MM.1S (cell line): ENCODE measurements at regions not wholly inside any gene's neighbourhood (a gene's known extent, or its start where the extent isn't known, plus 50 kb on each side); places are given as distances from the start of the nearest gene placed in this dataset.

Source experiments
- DNase-seq: peaks from one replicate; pipeline ENCODE4 v3.0.0-alpha.2; 2015
- H2AFZ ChIP-seq: fragments of 300-600 bp; sonication (generic); 2 replicates; pipeline ENCODE4 v1.6.0; 2016; ENCODE audit warnings: antibody characterized with exemption, low read length
- H3F3A ChIP-seq: fragments of 300-600 bp; sonication (generic); 2 replicates; pipeline ENCODE4 v1.6.1; 2016; ENCODE audit warnings: mild to moderate bottlenecking, antibody characterized with exemption, low read length, moderate library complexity, mixed read lengths; ENCODE audit not compliant: insufficient read depth
- H3K27ac ChIP-seq: fragments of 300-600 bp; sonication (generic); 2 replicates; pipeline ENCODE4 v1.5.1; 2016; ENCODE audit warnings: mild to moderate bottlenecking, low read length
- H3K27me3 ChIP-seq: fragments of 300-600 bp; sonication (generic); replicated peaks from 2 replicates; pipeline ENCODE4 v1.6.0; 2016; ENCODE audit warnings: low read length; ENCODE audit not compliant: insufficient read depth
- H3K36me3 ChIP-seq: fragments of 300-600 bp; sonication (generic); replicated peaks from 2 replicates; pipeline ENCODE4 v1.6.1; 2016; ENCODE audit warnings: mild to moderate bottlenecking, low read length, mixed read lengths; ENCODE audit not compliant: insufficient read depth
- H3K4me1 ChIP-seq: fragments of 300-600 bp; sonication (generic); 2 replicates; pipeline ENCODE4 v1.6.1; 2016; ENCODE audit warnings: low read length, mixed read lengths
- H3K4me2 ChIP-seq: fragments of 300-600 bp; sonication (generic); 2 replicates; pipeline ENCODE4 v1.6.0; 2016; ENCODE audit warnings: low read depth, low read length
- H3K4me3 ChIP-seq: fragments of 300-600 bp; sonication (generic); 2 replicates; pipeline ENCODE4 v1.5.1; 2016; ENCODE audit warnings: low read length, mixed read lengths
- H3K79me2 ChIP-seq: fragments of 300-600 bp; sonication (generic); 2 replicates; pipeline ENCODE4 v1.6.1; 2016; ENCODE audit warnings: mixed run types, low read length, mixed read lengths
- H3K9ac ChIP-seq: fragments of 300-600 bp; sonication (generic); 2 replicates; pipeline ENCODE4 v1.6.1; 2016; ENCODE audit warnings: low read length, mixed read lengths
- H3K9me2 ChIP-seq: fragments of 300-600 bp; sonication (generic); replicated peaks from 2 replicates; pipeline ENCODE4 v1.6.1; 2016; ENCODE audit warnings: mild to moderate bottlenecking, low read length, mixed read lengths; ENCODE audit not compliant: insufficient read depth
- H3K9me3 ChIP-seq: fragments of 300-600 bp; sonication (generic); replicated peaks from 2 replicates; pipeline ENCODE4 v1.6.1; 2016; ENCODE audit warnings: mild to moderate bottlenecking, low read length, mixed read lengths; ENCODE audit not compliant: insufficient read depth
- H4K20me1 ChIP-seq: fragments of 300-600 bp; sonication (generic); 2 replicates; pipeline ENCODE4 v1.6.1; 2016; ENCODE audit warnings: mild to moderate bottlenecking, low read length, moderate library complexity, mixed read lengths; ENCODE audit not compliant: insufficient read depth
- EZH2 ChIP-seq: fragments of 300-600 bp; sonication (generic); optimal IDR thresholded peaks from 2 replicates; pipeline ENCODE3; 2017; ENCODE audit warnings: low read depth, mild to moderate bottlenecking, antibody characterized with exemption, low read length, mixed read lengths
- EZH2phosphoT487 ChIP-seq: fragments of 300-600 bp; sonication (generic); IDR thresholded peaks from 2 replicates; pipeline ENCODE4 v1.6.1; 2018; ENCODE audit warnings: antibody characterized with exemption, low read length
- TF ChIP-seq, protein P1 (sequence below): fragments of 300-600 bp; sonication (generic); IDR thresholded peaks from 2 replicates; pipeline ENCODE4 v1.5.1; 2016; ENCODE audit warnings: antibody characterized with exemption, low read length, mixed read lengths

GRCh38 chrX:124573468-124573867 is 227.1 kb downstream of the SH2D1A start:
- TF ChIP-seq EZH2: no peak
- TF ChIP-seq, protein P1, sequence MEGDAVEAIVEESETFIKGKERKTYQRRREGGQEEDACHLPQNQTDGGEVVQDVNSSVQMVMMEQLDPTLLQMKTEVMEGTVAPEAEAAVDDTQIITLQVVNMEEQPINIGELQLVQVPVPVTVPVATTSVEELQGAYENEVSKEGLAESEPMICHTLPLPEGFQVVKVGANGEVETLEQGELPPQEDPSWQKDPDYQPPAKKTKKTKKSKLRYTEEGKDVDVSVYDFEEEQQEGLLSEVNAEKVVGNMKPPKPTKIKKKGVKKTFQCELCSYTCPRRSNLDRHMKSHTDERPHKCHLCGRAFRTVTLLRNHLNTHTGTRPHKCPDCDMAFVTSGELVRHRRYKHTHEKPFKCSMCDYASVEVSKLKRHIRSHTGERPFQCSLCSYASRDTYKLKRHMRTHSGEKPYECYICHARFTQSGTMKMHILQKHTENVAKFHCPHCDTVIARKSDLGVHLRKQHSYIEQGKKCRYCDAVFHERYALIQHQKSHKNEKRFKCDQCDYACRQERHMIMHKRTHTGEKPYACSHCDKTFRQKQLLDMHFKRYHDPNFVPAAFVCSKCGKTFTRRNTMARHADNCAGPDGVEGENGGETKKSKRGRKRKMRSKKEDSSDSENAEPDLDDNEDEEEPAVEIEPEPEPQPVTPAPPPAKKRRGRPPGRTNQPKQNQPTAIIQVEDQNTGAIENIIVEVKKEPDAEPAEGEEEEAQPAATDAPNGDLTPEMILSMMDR: no peak
- Histone ChIP-seq H3K9ac (no peak overlapping the region), H3K79me2 (no peaks in the 10 kb centered on the region), H3K27me3 (no peaks in the 10 kb centered on the region), H3K27ac (no peak overlapping the region), H3K4me3 (no peak overlapping the region), H3K4me2 (no peak overlapping the region), H3K9me2 (no peaks in the 10 kb centered on the region), H3F3A (no peaks in the 10 kb centered on the region), H4K20me1 (no peaks in the 10 kb centered on the region), H2AFZ (no peak overlapping the region), H3K9me3 (no peaks in the 10 kb centered on the region), H3K36me3 (no peaks in the 10 kb centered on the region), H3K4me1 (no peaks in the 10 kb centered on the region)
- no peak for DNase-seq

- Histone ChIP-seq H4K20me1 (no peaks in the 10 kb centered on the region), H3K27me3 (no peaks in the 10 kb centered on the region), H3K36me3 (no peaks in the 10 kb centered on the region), H3K27ac (no peak overlapping the region), H3K4me1 (no peaks in the 10 kb centered on the region), H3K4me3 (no peak overlapping the region), H3K9ac (no peak overlapping the region), H3K9me3 (no peaks in the 10 kb centered on the region), H3K9me2 (no peaks in the 10 kb centered on the region), H2AFZ (no peak overlapping the region), H3K79me2 (no peaks in the 10 kb centered on the region), H3F3A (no peaks in the 10 kb centered on the region), H3K4me2 (no peak overlapping the region)
- TF ChIP-seq EZH2phosphoT487 (no peak), EZH2 (no peak)
- TF ChIP-seq, protein P1: no peak
- no peak for DNase-seq
Observed at GRCh38 chrX:124592744-124593143, 246.4 kb downstream of the SH2D1A start.

GRCh38 chrX:124594017-124594651 is 247.8 kb downstream of the SH2D1A start:
- H3F3A ChIP-seq: no peaks in the 10 kb centered on the region
- H2AFZ ChIP-seq: no peak overlapping the region
- H3K9me3 ChIP-seq: no peaks in the 10 kb centered on the region
- no peaks in the 10 kb centered on the region for H3K4me1 ChIP-seq
- TF ChIP-seq, protein P1: no peak
- no peak for TF ChIP-seq EZH2phosphoT487
- no peak for TF ChIP-seq EZH2
- no peak overlapping the region for H3K9ac ChIP-seq
- no peaks in the 10 kb centered on the region for H3K36me3 ChIP-seq
- no peaks in the 10 kb centered on the region for H3K9me2 ChIP-seq
- no peaks in the 10 kb centered on the region for H3K27me3 ChIP-seq
- no peaks in the 10 kb centered on the region for H3K79me2 ChIP-seq
- H3K27ac ChIP-seq: no peak overlapping the region
- H4K20me1 ChIP-seq: no peaks in the 10 kb centered on the region
- H3K4me2 ChIP-seq: no peak overlapping the region
- DNase-seq: no peak
- H3K4me3 ChIP-seq: no peak overlapping the region
